ENCODE measurements at regions not wholly inside any gene's neighbourhood (a gene's known extent, or its start where the extent isn't known, plus 50 kb on each side); places are given as distances from the start of the nearest gene placed in this dataset.

DNA sequence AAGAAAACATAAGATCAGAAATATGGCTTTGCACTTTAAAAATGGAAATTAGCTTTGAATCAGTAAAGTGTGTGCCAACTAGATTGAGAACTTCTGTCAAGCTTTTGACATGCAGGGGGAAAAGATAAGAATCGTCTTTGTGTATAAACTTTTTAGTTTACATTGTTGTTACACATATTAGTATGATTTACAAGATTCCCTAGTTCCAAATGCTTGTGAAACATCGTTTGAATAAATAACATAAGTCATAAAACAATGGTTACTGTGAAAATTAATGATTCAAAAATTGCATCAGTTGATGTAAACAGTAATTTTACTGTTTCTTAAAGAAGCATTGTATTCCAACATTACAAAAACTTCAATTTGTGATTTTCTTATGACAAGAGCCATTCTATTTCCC, 207.6 kb upstream of the MTPN start:
- TF ChIP-seq, protein P1, sequence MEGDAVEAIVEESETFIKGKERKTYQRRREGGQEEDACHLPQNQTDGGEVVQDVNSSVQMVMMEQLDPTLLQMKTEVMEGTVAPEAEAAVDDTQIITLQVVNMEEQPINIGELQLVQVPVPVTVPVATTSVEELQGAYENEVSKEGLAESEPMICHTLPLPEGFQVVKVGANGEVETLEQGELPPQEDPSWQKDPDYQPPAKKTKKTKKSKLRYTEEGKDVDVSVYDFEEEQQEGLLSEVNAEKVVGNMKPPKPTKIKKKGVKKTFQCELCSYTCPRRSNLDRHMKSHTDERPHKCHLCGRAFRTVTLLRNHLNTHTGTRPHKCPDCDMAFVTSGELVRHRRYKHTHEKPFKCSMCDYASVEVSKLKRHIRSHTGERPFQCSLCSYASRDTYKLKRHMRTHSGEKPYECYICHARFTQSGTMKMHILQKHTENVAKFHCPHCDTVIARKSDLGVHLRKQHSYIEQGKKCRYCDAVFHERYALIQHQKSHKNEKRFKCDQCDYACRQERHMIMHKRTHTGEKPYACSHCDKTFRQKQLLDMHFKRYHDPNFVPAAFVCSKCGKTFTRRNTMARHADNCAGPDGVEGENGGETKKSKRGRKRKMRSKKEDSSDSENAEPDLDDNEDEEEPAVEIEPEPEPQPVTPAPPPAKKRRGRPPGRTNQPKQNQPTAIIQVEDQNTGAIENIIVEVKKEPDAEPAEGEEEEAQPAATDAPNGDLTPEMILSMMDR (IDR thresholded peaks at IDR 0.05; ENCODE audit: insufficient read depth, low read depth, low read length) = no peak
- DNase-seq (ENCODE audit: low read depth) = no peak
- H3K4me3 ChIP-seq (ENCODE audit: low read depth, low read length) = no peak overlapping the region

DNA sequence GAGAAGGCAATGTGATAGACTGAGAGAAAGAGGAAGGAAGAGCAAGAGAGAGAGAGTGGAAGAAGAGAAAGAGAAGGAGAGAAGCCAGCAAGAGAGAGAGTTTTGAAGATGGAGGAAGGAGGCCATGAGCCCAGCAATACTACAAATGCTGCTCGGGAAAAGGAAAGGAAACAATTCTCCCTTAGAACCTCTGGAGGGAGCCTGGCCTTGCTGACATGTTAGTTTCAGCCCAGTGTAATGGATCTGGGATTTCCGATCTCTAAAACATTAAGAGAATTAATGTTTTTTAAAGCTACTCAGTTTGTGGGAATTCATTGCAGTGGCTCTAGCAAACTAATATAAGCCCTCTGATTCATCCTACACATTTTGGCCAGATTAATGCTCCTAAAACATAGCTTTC, 206.8 kb upstream of the MTPN start:
- H3K4me3 ChIP-seq (ENCODE audit: low read depth, low read length) = no peak overlapping the region
- TF ChIP-seq, protein P1 (IDR thresholded peaks at IDR 0.05; ENCODE audit: insufficient read depth, low read depth, low read length) = peak; percentile 24
- peak; percentile 2 for DNase-seq (ENCODE audit: low read depth)

DNA sequence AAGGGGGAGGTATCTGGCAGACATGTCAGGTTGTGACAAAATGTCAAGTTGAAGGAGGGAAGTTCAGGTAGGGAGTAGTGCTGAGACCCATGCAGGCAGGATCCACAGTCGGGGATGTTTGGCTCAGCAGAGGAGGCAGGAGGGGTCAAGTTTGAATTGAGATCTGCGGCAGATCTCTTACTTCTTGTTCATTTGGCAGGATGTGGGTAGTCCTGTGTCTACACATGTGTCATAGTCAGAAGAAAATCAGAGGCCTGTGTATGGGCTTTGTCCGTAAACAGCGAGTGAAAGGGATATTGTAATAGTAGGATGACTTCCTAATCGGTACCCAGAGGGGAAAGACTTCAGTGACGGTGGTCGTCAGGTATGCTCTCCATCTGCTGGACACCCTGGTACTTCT, 203.8 kb upstream of the MTPN start:
- no peak for DNase-seq (ENCODE audit: low read depth)
- no peak overlapping the region for H3K4me3 ChIP-seq (ENCODE audit: low read depth, low read length)
- TF ChIP-seq, protein P1 (IDR thresholded peaks at IDR 0.05; ENCODE audit: insufficient read depth, low read depth, low read length) = no peak

DNA sequence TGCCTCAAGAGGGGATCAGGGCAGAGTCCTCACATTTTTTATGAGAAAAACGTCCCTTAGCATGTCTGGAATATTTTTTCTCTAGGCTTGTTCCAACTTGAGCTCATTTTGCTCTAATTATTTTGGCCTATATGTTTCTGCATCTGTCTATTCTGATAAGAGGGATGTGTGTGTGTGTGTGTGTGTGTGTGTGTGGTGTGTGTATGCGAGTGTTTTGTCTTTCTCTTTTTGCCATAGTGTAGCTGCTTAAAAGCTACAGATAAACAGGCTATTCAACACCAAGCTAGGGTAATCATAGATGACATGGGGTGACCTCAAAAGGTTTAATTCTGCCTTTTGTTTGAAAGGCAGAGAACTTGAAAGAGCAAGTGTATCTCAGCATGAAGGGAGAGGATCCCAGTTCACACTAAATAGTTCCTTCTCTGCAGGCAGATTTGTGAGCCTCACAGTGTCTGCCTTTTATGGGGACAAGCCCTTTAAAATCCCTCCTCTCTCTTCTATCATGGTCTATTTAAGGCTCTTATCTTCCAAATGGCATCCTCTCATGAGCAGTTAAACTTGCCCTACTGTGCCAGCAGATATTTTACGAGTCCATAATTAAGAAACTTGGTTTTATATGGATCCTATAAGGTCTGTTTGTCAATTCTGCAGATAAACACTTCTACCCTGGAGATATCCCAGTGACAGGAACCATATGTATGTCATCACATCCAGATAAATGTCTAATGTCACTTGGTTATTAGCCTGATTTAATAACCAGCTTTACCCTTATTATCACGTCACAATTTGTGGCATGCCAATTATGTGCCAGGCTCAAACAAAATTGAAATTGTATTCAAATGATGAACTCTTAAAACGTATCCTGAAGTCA, 202.9 kb upstream of the MTPN start:
- TF ChIP-seq, protein P1 (IDR thresholded peaks at IDR 0.05; ENCODE audit: insufficient read depth, low read depth, low read length) = no peak
- H3K4me3 ChIP-seq (ENCODE audit: low read depth, low read length) = no peak overlapping the region
- DNase-seq (ENCODE audit: low read depth) = no peak

DNA sequence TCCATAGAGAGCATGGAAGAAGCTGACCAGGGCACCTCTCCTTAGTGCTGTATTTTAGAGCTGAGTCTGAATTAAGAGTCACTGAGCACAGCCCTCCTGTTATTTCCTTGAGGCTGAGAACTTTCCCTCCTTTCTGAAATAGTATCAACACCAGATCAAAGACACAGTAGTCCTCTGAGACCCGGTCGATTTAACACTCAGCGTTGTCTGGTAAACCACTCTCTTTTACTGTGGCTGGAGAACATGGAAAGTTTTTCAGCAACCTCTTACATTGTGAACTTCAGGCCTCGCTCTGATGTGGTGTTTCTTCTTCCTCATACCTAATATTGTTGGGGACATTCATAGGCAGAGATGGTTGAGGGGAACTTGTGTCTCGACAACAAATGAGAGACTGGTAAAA, 202.0 kb upstream of the MTPN start:
- H3K4me3 ChIP-seq (ENCODE audit: low read depth, low read length) = no peak overlapping the region
- TF ChIP-seq, protein P1 (IDR thresholded peaks at IDR 0.05; ENCODE audit: insufficient read depth, low read depth, low read length) = no peak
- DNase-seq (ENCODE audit: low read depth) = no peak

DNA sequence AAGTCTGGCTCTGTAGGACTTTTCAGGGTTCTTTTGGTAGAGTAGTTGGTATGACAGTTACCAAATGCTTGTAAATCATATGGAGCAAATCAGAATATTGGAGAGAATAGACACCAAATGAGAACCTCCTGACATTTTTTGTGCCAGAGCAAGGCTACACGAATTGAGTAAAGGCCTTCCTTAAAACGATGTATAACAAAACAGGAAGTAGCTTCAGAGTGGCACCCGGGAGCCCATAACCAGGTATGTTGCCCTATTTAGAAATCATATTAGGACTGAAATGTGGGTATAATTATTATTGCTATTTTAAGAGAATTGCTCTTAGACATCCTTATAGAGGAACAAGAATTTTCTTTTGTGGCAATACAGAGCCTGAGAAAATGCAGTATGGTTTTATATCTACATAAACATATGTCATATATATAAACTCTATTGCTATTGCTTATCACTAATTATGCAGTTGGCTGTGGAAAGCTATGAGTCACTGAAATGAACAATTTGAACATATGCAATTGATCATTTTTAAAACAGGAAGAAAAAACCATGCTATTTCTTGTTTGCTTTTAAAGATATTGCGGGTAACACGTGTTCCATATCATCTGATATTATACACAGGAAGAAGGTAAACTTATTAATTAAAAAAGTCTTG, 197.4 kb upstream of the MTPN start:
- H3K4me3 ChIP-seq (ENCODE audit: low read depth, low read length) = no peak overlapping the region
- TF ChIP-seq, protein P1 (IDR thresholded peaks at IDR 0.05; ENCODE audit: insufficient read depth, low read depth, low read length) = no peak
- DNase-seq (ENCODE audit: low read depth) = no peak
